PC-9 (cell line): ENCODE measurements at regions not wholly inside any gene's neighbourhood (a gene's known extent, or its start where the extent isn't known, plus 50 kb on each side); places are given as distances from the start of the nearest gene placed in this dataset.

ENCODE experiments used
- EZH2 ChIP-seq: fragments of 200-600 bp; sonication (generic); IDR thresholded peaks from 2 replicates; pipeline ENCODE4 v1.8.0; 2017; ENCODE audit warnings: antibody characterized with exemption, low read depth
- TF ChIP-seq, protein P1 (sequence below): fragments of 200-600 bp; sonication (generic); conservative IDR thresholded peaks from 2 replicates; pipeline ENCODE4 v1.6.1; 2017; ENCODE audit warnings: mixed run types, antibody characterized with exemption, mild to moderate bottlenecking, moderate library complexity

DNA sequence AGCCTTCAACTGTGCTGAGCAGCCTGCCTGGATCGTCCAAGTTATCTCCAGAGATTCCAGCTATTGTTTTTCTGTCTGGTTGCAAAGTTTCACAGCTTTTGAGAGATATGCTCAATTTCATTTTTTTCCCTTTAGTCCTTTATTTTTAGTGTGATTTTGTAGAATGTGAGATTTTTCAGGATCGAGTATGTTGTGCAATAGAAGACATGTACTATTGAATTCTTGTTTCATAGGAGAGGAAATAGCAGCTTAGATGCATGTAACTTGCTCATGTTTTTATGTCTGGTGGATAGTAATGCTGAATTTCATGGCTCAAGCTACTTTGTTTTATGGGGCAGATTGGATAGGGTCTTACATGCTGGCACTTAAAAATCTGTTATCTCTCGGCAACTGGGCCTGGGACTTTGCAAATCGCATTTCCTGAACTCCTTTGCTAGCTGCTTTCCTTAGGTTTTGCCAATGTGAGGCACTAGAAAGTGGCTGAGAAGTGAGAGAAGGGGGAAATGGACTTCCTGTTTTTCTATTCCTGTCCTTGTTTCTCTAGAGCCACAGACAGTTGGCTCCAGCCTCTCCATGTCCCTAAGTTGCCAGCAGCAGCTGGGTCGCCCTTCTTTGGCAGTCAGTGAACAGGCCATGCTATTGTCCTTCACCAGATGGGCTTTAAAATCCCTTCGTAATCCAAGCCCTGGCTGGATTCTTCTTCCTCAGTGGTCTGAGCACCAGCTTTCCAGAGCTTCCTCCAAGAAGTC is 101.4 kb upstream of the PDE4B start:
- TF ChIP-seq, protein P1, sequence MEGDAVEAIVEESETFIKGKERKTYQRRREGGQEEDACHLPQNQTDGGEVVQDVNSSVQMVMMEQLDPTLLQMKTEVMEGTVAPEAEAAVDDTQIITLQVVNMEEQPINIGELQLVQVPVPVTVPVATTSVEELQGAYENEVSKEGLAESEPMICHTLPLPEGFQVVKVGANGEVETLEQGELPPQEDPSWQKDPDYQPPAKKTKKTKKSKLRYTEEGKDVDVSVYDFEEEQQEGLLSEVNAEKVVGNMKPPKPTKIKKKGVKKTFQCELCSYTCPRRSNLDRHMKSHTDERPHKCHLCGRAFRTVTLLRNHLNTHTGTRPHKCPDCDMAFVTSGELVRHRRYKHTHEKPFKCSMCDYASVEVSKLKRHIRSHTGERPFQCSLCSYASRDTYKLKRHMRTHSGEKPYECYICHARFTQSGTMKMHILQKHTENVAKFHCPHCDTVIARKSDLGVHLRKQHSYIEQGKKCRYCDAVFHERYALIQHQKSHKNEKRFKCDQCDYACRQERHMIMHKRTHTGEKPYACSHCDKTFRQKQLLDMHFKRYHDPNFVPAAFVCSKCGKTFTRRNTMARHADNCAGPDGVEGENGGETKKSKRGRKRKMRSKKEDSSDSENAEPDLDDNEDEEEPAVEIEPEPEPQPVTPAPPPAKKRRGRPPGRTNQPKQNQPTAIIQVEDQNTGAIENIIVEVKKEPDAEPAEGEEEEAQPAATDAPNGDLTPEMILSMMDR = no peak
- no peak for TF ChIP-seq EZH2
